Vagina (tissue), 2 donors: ENCODE measurements at regions not wholly inside any gene's neighbourhood (a gene's known extent, or its start where the extent isn't known, plus 50 kb on each side); places are given as distances from the start of the nearest gene placed in this dataset.

Experiments
- POLR2A ChIP-seq, 2 donors: fragments of 450-650 bp; IDR thresholded peaks; one replicate each; pipeline ENCODE4 v1.6.1; 2017; ENCODE audit warnings: antibody characterized with exemption in 2 of 2, mild to moderate bottlenecking in 2 of 2, moderate library complexity in 2 of 2
- TF ChIP-seq, protein P1 (sequence below), 3 experiments: fragments of 450-650 bp in 2 of 3; fragments of 200-600 bp in 1 of 3; sonication (generic) in 1 of 3; IDR thresholded peaks; one replicate each; pipeline ENCODE4 v1.5.1; 2017 to 2019; ENCODE audit warnings: antibody characterized with exemption in 3 of 3, mild to moderate bottlenecking in 2 of 3, moderate library complexity in 2 of 3

DNA sequence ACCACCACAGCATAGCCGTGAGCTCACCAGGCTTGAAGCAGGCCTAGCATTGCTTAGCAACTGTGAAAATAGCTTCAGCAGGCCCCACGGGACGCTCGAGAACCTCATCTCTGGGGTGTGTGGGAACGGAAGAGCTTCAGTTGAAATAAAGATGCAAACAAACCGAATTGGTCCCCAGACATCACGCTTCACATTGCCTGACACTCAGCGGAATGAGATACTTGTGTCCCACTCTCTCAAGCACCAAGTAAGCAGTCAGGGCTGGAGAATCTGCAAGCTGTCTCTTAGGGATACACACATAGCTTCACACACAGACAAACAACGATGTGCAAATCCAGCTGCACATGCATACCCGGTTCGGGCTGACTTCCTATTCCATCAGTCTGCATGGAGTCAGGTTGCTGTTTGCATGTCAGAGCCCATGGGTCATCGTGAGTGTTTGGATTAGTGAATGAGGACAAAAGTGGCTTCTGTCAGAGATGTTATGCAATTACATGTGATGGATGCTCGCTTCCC is 205.7 kb downstream of the SNX19 start:
- TF ChIP-seq, protein P1, sequence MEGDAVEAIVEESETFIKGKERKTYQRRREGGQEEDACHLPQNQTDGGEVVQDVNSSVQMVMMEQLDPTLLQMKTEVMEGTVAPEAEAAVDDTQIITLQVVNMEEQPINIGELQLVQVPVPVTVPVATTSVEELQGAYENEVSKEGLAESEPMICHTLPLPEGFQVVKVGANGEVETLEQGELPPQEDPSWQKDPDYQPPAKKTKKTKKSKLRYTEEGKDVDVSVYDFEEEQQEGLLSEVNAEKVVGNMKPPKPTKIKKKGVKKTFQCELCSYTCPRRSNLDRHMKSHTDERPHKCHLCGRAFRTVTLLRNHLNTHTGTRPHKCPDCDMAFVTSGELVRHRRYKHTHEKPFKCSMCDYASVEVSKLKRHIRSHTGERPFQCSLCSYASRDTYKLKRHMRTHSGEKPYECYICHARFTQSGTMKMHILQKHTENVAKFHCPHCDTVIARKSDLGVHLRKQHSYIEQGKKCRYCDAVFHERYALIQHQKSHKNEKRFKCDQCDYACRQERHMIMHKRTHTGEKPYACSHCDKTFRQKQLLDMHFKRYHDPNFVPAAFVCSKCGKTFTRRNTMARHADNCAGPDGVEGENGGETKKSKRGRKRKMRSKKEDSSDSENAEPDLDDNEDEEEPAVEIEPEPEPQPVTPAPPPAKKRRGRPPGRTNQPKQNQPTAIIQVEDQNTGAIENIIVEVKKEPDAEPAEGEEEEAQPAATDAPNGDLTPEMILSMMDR (IDR thresholded peaks at IDR 0.05): no peak
- TF ChIP-seq POLR2A (IDR thresholded peaks at IDR 0.05): no peak
